Activated CD8-positive, alpha-beta memory T cell treated with anti-CD3 and anti-CD28 coated beads for 36 hours (primary cell): ENCODE measurements at regions not wholly inside any gene's neighbourhood (a gene's known extent, or its start where the extent isn't known, plus 50 kb on each side); places are given as distances from the start of the nearest gene placed in this dataset.

Source experiments
- CTCF ChIA-PET: fragments of 350-600 bp; sonication (Branson Sonifier 250); formaldehyde crosslinking; loops from one replicate; lab custom pipeline; 2021; ENCODE audit warnings: antibody characterized with exemption; lab: Charles Lee
- POLR2A ChIA-PET: fragments of 350-600 bp; sonication (Branson Sonifier 250); formaldehyde crosslinking; loops from one replicate; lab custom pipeline; 2021; ENCODE audit warnings: antibody characterized with exemption; lab: Charles Lee

DNA sequence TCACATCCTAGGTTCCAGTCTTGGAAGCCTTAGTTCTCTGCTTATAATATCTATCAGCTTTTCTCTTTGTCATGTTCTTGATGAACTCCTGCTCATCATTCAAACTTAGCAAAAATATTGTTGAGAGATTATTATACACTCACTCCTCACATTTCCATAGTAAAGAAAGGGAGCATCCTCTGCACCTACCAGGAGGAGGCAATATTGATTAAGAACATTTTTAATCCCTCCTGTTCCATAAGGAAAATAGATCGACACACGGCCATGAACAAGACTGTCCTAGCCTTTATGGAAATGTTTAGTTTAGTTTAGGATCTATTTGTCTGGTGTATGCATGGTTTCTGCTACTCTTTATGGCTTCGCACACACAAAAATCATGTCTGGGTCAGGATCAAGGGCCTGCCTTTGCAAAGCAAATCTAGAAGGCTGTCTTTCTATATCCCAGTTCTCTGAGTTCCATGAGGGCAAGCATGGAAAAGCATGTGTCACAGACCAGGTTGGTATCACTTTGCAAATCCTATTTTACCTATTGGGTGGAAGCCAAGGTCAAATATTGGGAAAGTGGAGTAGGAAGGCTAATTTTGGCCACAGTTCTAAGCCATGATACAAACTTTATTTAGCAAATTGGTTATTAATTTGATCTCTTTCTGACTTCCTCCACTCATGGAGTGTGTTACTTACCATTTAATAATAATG, 164.4 kb downstream of the MDFIC start:
- ChIA-PET POLR2A (no interaction called here), CTCF (no interaction called here)

DNA sequence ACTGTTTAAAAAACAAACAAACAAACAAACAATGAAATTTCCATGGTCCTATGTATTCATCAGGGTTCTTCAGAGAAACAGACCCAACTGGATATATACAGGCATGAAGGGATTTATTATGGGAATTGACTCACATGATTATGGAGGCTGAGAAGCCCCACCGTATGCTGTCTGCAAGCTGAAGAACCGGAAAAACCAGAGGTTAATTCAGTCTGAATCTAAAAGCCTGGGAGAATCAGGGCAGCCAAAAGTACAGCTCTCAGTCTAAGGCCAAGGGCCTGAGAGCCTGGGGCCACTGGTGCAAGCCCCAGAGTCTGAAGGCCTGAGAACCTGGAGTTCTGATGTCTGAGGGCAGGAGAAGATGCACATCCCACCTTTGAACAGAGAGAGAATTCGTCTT, 163.5 kb downstream of the MDFIC start:
- ChIA-PET CTCF (no interaction called here), POLR2A (no interaction called here)

DNA sequence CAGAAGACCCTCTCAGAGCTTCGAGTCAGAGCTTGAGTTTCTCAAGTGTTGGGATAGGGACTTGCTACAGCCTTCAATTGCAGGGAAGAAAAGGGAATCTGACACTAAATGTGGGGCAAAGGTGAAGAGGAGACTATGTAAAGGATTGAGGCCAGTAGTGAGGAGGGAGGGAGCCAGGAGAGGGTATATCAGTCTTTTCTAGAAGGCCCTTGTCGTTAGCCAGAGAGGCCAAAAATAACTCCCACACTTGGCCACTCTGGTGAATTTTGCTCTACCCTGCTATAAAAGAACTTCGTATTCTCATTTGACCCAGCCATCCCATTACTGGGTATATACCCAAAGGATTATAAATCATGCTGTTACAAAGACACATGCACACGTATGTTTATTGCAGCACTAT, 162.0 kb downstream of the MDFIC start:
- ChIA-PET POLR2A (no interaction called here), CTCF (no interaction called here)

DNA sequence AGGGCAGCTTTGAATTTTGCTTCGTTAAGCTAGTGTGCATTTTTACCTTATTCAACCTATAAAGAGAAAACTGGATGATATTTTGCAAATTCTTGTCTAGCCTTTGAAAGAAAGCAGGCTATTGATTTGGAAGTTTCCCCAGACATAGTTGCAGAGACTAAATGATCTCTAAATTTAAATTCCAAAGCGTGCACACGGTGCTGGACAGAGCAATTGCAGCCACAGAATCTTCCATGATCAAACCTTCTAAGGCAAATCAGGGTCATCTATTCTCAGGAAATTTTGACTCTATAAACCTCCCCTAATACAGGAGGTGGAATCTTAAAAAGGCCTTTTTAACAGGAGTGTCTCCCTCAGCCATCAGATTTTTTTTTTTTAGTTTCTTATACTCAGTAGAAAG, 159.9 kb downstream of the MDFIC start:
- POLR2A ChIA-PET: no interaction called here
- CTCF ChIA-PET: no interaction called here

DNA sequence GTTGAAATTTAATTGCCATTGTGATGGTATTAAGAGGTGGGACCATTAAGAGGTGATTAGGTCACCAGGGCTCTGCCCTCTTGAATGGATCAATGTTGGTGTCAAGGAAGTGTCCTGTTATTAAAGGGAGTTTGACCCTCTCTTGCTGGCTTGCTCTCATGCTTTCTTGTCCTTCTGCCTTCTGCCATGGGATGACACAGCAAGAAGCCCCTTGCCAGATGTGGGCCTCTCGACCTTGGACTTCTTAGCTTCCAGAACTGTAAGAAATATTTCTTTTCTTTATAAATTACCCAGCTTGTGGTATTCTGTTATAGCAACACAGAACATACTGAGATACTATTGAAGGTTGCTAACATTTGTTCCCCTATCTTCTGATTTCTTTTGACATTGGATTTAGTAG, 157.0 kb downstream of the MDFIC start:
- ChIA-PET CTCF (no interaction called here), POLR2A (no interaction called here)

DNA sequence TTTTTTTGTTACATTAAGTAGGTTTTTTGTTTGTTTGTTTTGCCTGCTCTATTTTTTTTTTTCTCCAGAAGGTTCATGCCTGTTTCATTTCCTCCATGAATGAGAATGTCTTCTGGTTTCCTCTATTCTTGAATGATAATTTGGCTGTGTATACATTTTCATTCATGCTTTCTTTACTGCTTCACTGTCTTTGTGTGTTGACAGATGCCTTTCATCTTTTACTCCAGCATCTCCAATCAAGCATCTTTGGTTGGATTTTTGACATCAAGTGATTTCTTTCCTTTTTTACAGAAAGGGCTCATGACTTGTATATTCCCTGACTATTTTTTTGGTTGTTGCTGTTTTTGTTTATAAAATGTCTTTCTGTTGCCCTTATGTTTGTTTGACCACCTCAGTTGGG, 156.5 kb downstream of the MDFIC start:
- ChIA-PET CTCF (no interaction called here), POLR2A (no interaction called here)

DNA sequence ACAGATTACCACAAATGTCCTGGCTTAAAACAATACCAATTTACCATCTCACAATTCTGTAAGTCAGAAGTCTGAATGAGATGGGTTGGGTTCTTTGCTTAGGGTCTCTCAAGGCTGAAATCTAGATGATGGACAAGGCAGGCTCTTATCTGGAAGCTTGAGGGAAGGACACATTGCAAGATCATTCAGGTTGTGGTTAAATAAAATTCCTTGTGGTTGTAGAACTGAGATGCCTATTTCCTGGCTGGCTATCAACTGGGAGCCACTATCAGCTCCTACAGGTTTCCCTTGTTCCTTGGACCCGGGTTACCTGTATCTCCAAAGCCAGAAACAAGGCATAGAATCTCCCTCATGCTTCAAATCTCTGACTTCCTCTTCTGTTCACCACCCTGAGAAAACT, 148.4 kb downstream of the MDFIC start:
- ChIA-PET CTCF (no interaction called here), POLR2A (no interaction called here)
